ENCODE measurements at regions not wholly inside any gene's neighbourhood (a gene's known extent, or its start where the extent isn't known, plus 50 kb on each side); places are given as distances from the start of the nearest gene placed in this dataset.
"Not testable (repeated sequence)": the region's sequence is repeated elsewhere in the genome, so short reads cannot be mapped to it uniquely, and the experiment has no call there.

- not testable (repeated sequence) for H2BK12ac ChIP-seq (ENCODE audit: low read length); H4K12ac ChIP-seq (ENCODE audit: low read depth, low read length); H3K79me2 ChIP-seq (ENCODE audit: control insufficient read depth, insufficient read depth, low read length, poor library complexity); H4K8ac ChIP-seq (ENCODE audit: low read depth, low read length); H3K27ac ChIP-seq (ENCODE audit: low read depth, low read length); H3K27me3 ChIP-seq (ENCODE audit: insufficient read depth, low read length); H4K91ac ChIP-seq (ENCODE audit: low read depth, low read length); H2BK5ac ChIP-seq (ENCODE audit: low read depth, low read length, poor library complexity); H3K23ac ChIP-seq (ENCODE audit: low read length); H3K4me2 ChIP-seq (ENCODE audit: low read length); H2AFZ ChIP-seq (ENCODE audit: insufficient read depth, low read length, poor library complexity); H3K4ac ChIP-seq (ENCODE audit: low read depth, low read length); H3K4me1 ChIP-seq (ENCODE audit: control insufficient read depth in 1 of 2, insufficient read depth in 2 of 2, low read length in 2 of 2); H3K9me3 ChIP-seq (ENCODE audit: insufficient read depth, low read depth, low read length); H3K18ac ChIP-seq (ENCODE audit: low read length); H3K36me3 ChIP-seq (ENCODE audit: control insufficient read depth in 1 of 2, insufficient read depth in 2 of 2, low read length in 2 of 2); DNase-seq; H2AK5ac ChIP-seq (ENCODE audit: low read length); H3K79me1 ChIP-seq (ENCODE audit: low read length); H3K9ac ChIP-seq (ENCODE audit: low read length); H2BK120ac ChIP-seq (ENCODE audit: insufficient read depth, low read length, poor library complexity); H3K4me3 ChIP-seq (ENCODE audit: low read depth, low read length); H3K14ac ChIP-seq (ENCODE audit: low read length)
- no CpG with 5 or more reads among the region's 12 CpGs for WGBS (ENCODE audit: extremely low coverage, insufficient coverage, insufficient read length)
These were observed 4444.0 kb upstream of the TPTE start for GRCh38 chr21:6077358-6077757.

- not testable (repeated sequence) for H3K27me3 ChIP-seq (ENCODE audit: insufficient read depth, low read length); H3K79me1 ChIP-seq (ENCODE audit: low read length); H3K36me3 ChIP-seq (ENCODE audit: control insufficient read depth in 1 of 2, insufficient read depth in 2 of 2, low read length in 2 of 2); H3K27ac ChIP-seq (ENCODE audit: low read depth, low read length); H3K18ac ChIP-seq (ENCODE audit: low read length); H4K91ac ChIP-seq (ENCODE audit: low read depth, low read length); H3K4me3 ChIP-seq (ENCODE audit: low read depth, low read length); H2AFZ ChIP-seq (ENCODE audit: insufficient read depth, low read length, poor library complexity); H2BK12ac ChIP-seq (ENCODE audit: low read length); H3K79me2 ChIP-seq (ENCODE audit: control insufficient read depth, insufficient read depth, low read length, poor library complexity); H2AK5ac ChIP-seq (ENCODE audit: low read length); H4K8ac ChIP-seq (ENCODE audit: low read depth, low read length); H3K4ac ChIP-seq (ENCODE audit: low read depth, low read length); H3K4me2 ChIP-seq (ENCODE audit: low read length); H3K9me3 ChIP-seq (ENCODE audit: insufficient read depth, low read depth, low read length); H3K23ac ChIP-seq (ENCODE audit: low read length); H4K12ac ChIP-seq (ENCODE audit: low read depth, low read length); DNase-seq; H3K9ac ChIP-seq (ENCODE audit: low read length); H3K4me1 ChIP-seq (ENCODE audit: control insufficient read depth in 1 of 2, insufficient read depth in 2 of 2, low read length in 2 of 2); H3K14ac ChIP-seq (ENCODE audit: low read length); H2BK120ac ChIP-seq (ENCODE audit: insufficient read depth, low read length, poor library complexity); H2BK5ac ChIP-seq (ENCODE audit: low read depth, low read length, poor library complexity)
- no CpG with 5 or more reads among the region's 12 CpGs for WGBS (ENCODE audit: extremely low coverage, insufficient coverage, insufficient read length)
These were observed 4442.5 kb upstream of the TPTE start for GRCh38 chr21:6078902-6079301.

- H3K36me3 ChIP-seq (ENCODE audit: control insufficient read depth in 1 of 2, insufficient read depth in 2 of 2, low read length in 2 of 2); H3K4me3 ChIP-seq (ENCODE audit: low read depth, low read length): not testable (repeated sequence)
- WGBS (ENCODE audit: extremely low coverage, insufficient coverage, insufficient read length), result no CpG with 5 or more reads among the region's 34 CpGs
These were observed 4440.3 kb upstream of the TPTE start for GRCh38 chr21:6080941-6081655.

GRCh38 chr21:6082166-6082565 lies 4439.2 kb upstream of the TPTE start:
- not testable (repeated sequence) for H4K8ac ChIP-seq (ENCODE audit: low read depth, low read length); H3K23ac ChIP-seq (ENCODE audit: low read length); H3K9ac ChIP-seq (ENCODE audit: low read length); H2AFZ ChIP-seq (ENCODE audit: insufficient read depth, low read length, poor library complexity); H3K27ac ChIP-seq (ENCODE audit: low read depth, low read length); H3K14ac ChIP-seq (ENCODE audit: low read length); H4K12ac ChIP-seq (ENCODE audit: low read depth, low read length); H3K4ac ChIP-seq (ENCODE audit: low read depth, low read length); H4K91ac ChIP-seq (ENCODE audit: low read depth, low read length); DNase-seq; H3K79me1 ChIP-seq (ENCODE audit: low read length); H2BK120ac ChIP-seq (ENCODE audit: insufficient read depth, low read length, poor library complexity); H3K4me2 ChIP-seq (ENCODE audit: low read length); H3K4me3 ChIP-seq (ENCODE audit: low read depth, low read length); H3K27me3 ChIP-seq (ENCODE audit: insufficient read depth, low read length); H3K18ac ChIP-seq (ENCODE audit: low read length); H3K36me3 ChIP-seq (ENCODE audit: control insufficient read depth in 1 of 2, insufficient read depth in 2 of 2, low read length in 2 of 2); H3K79me2 ChIP-seq (ENCODE audit: control insufficient read depth, insufficient read depth, low read length, poor library complexity); H2AK5ac ChIP-seq (ENCODE audit: low read length); H2BK12ac ChIP-seq (ENCODE audit: low read length); H3K9me3 ChIP-seq (ENCODE audit: insufficient read depth, low read depth, low read length); H2BK5ac ChIP-seq (ENCODE audit: low read depth, low read length, poor library complexity); H3K4me1 ChIP-seq (ENCODE audit: control insufficient read depth in 1 of 2, insufficient read depth in 2 of 2, low read length in 2 of 2)
- no CpG with 5 or more reads among the region's 12 CpGs for WGBS (ENCODE audit: extremely low coverage, insufficient coverage, insufficient read length)

More at GRCh38 chr21:6080941-6081655, 4440.3 kb upstream of the TPTE start:
- H3K4ac ChIP-seq (ENCODE audit: low read depth, low read length); H3K4me2 ChIP-seq (ENCODE audit: low read length); H2BK5ac ChIP-seq (ENCODE audit: low read depth, low read length, poor library complexity); H2BK12ac ChIP-seq (ENCODE audit: low read length); H2BK120ac ChIP-seq (ENCODE audit: insufficient read depth, low read length, poor library complexity); H4K8ac ChIP-seq (ENCODE audit: low read depth, low read length); H3K27me3 ChIP-seq (ENCODE audit: insufficient read depth, low read length); H4K91ac ChIP-seq (ENCODE audit: low read depth, low read length); H3K9ac ChIP-seq (ENCODE audit: low read length); H4K12ac ChIP-seq (ENCODE audit: low read depth, low read length); H3K27ac ChIP-seq (ENCODE audit: low read depth, low read length); H3K14ac ChIP-seq (ENCODE audit: low read length); H3K23ac ChIP-seq (ENCODE audit: low read length); H2AK5ac ChIP-seq (ENCODE audit: low read length); H3K4me1 ChIP-seq (ENCODE audit: control insufficient read depth in 1 of 2, insufficient read depth in 2 of 2, low read length in 2 of 2); H2AFZ ChIP-seq (ENCODE audit: insufficient read depth, low read length, poor library complexity); H3K79me1 ChIP-seq (ENCODE audit: low read length); H3K18ac ChIP-seq (ENCODE audit: low read length); DNase-seq; H3K79me2 ChIP-seq (ENCODE audit: control insufficient read depth, insufficient read depth, low read length, poor library complexity); H3K9me3 ChIP-seq (ENCODE audit: insufficient read depth, low read depth, low read length): not testable (repeated sequence)

All from trophoblast cell (in vitro differentiated cells and primary cell).